Activated CD8-positive, alpha-beta T cell treated with anti-CD3 and anti-CD28 coated beads for 36 hours (primary cell): ENCODE measurements at regions not wholly inside any gene's neighbourhood (a gene's known extent, or its start where the extent isn't known, plus 50 kb on each side); places are given as distances from the start of the nearest gene placed in this dataset.

Experiments
- ATAC-seq: fragments of 200-7000 bp; cut with Tn5 transposase; one replicate; pipeline ENCODE4 v1.10.0; 2021; ENCODE audit warnings: mild to moderate bottlenecking, moderate library complexity
- CTCF ChIA-PET: fragments of 350-600 bp; sonication (Branson Sonifier 250); formaldehyde crosslinking; loops from one replicate; lab custom pipeline; 2021; ENCODE audit warnings: antibody characterized with exemption; lab: Charles Lee
- POLR2A ChIA-PET: fragments of 350-600 bp; sonication (Branson Sonifier 250); formaldehyde crosslinking; loops from one replicate; lab custom pipeline; 2021; ENCODE audit warnings: antibody characterized with exemption; lab: Charles Lee
- DNase-seq: peaks from one replicate; pipeline ENCODE4 v3.0.0-alpha.2; 2020
- H3K27ac Mint-ChIP-seq: one replicate; pipeline ENCODE4 v1.8.0; 2021; ENCODE audit warnings: mild to moderate bottlenecking, mixed read lengths
- H3K27me3 Mint-ChIP-seq: one replicate; pipeline ENCODE4 v1.8.0; 2021; ENCODE audit warnings: mixed read lengths
- H3K36me3 Mint-ChIP-seq: one replicate; pipeline ENCODE4 v1.8.0; 2021; ENCODE audit warnings: low read depth, mixed read lengths
- H3K4me1 Mint-ChIP-seq: one replicate; pipeline ENCODE4 v1.8.0; 2021; ENCODE audit warnings: low read depth, mixed read lengths
- H3K4me3 Mint-ChIP-seq: one replicate; pipeline ENCODE4 v1.8.0; 2021; ENCODE audit warnings: mild to moderate bottlenecking, moderate library complexity, mixed read lengths
- H3K9me3 Mint-ChIP-seq: one replicate; pipeline ENCODE4 v1.8.0; 2021; ENCODE audit warnings: mixed read lengths
- intact Hi-C: fragments of 100-400 bp; cut with micrococcal nuclease; formaldehyde crosslinking; loops from one replicate; pipeline ENCODE4 v1.10.0; 2022
- TF ChIP-seq, protein P1 (sequence below): fragments of 200-600 bp; IDR thresholded peaks from one replicate; pipeline ENCODE4 v1.8.0; 2022; ENCODE audit warnings: antibody characterized with exemption, mild to moderate bottlenecking

DNA sequence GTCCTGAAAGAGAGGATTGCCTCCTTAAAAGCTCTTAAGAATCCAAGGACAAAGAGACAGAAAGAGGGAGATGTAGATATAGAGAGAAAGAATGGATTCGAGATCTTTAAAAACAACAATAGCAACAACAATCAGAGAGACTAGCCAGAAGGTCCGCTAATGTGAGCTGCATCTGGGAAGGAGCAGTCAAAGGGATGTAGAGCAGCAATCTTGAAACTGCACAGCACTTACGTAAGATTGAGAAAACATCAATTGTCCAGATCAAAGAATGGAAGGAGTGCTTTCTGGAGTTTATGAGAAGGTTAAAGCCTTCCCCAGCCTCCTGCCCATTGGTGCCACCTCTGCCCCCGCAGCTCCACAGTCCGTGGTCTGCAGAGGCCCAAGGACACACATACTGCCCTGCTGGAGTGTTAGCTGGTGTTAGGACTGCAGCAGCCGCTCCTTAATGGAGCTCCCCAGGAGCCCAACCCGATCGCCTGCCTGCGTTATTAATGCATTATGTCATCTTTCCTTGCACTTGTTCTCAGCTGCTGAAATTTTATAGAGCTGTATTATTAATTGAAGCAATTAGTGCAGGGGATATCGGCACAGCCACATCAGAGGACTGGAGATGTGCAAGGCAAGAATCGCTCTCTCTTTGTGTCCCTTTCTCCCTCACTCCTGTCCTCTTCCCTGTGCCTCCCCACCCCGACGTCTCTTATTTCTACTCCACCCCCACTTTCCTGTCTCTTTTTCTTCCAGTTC lies 73.0 kb upstream of the CALM2 start:
- Mint-ChIP-seq H3K36me3 (no peaks in the 10 kb centered on the region), H3K4me1 (no peaks in the 10 kb centered on the region)
- POLR2A ChIA-PET: no interaction called here

DNA sequence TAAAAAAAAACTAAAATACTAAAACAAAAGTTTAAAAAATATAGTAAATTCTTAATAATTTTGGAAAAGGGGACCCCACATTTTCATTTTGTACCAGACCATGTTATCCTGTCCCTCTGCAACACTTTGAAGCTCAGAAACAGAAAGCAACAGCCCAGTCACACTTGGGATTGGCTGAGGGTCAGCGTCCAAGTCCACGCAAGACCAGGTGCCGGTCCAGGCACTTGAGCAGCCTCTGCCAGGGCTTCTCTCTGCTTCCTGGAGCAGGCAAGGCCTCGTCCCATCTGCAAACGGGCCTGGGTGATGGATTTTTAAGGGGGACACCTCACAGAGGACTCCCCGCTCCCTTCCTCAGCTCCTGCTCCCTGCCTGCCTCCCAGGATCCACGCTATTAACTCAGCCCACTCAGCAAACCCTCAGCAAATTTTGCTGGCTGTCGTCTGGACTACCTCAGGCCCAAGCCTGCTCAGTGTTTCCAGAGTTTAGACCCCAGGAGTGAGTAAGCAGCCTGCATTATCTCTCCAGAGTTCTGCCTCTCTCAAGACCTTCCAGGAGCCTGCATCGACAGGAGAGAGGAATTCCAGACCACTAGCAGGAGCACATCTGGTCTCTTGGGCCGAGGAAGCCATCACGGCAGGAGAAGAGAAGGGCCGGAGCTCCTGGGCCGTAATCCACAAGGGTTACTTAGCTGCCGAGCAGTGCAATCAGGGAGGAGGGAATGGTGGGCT lies 67.4 kb upstream of the CALM2 start:
- no peaks in the 10 kb centered on the region for H3K4me1 Mint-ChIP-seq
- ATAC-seq: no peak
- intact Hi-C loops: no loop called here
- no peak overlapping the region for H3K27ac Mint-ChIP-seq
- POLR2A ChIA-PET: interaction anchor here (1.4 kb wide), 1 partner anchor 11 kb away, joined by 5 read pairs; no protein-coding TSS in a partner anchor
- peaks cover 5% of the 10 kb centered on the region for H3K27me3 Mint-ChIP-seq
- CTCF ChIA-PET: no interaction called here
- H3K36me3 Mint-ChIP-seq: no peaks in the 10 kb centered on the region
- no peak overlapping the region for H3K4me3 Mint-ChIP-seq
- DNase-seq: no peak
- H3K9me3 Mint-ChIP-seq: no peaks in the 10 kb centered on the region
- TF ChIP-seq, protein P1, sequence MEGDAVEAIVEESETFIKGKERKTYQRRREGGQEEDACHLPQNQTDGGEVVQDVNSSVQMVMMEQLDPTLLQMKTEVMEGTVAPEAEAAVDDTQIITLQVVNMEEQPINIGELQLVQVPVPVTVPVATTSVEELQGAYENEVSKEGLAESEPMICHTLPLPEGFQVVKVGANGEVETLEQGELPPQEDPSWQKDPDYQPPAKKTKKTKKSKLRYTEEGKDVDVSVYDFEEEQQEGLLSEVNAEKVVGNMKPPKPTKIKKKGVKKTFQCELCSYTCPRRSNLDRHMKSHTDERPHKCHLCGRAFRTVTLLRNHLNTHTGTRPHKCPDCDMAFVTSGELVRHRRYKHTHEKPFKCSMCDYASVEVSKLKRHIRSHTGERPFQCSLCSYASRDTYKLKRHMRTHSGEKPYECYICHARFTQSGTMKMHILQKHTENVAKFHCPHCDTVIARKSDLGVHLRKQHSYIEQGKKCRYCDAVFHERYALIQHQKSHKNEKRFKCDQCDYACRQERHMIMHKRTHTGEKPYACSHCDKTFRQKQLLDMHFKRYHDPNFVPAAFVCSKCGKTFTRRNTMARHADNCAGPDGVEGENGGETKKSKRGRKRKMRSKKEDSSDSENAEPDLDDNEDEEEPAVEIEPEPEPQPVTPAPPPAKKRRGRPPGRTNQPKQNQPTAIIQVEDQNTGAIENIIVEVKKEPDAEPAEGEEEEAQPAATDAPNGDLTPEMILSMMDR: no peak

More for the DNA sequence above, 73.0 kb upstream of the CALM2 start:
- DNase-seq: no peak
- H3K27ac Mint-ChIP-seq: no peak overlapping the region
- H3K4me3 Mint-ChIP-seq: no peak overlapping the region
- peaks cover 4% of the 10 kb centered on the region for H3K27me3 Mint-ChIP-seq
- no peak for ATAC-seq
- CTCF ChIA-PET: no interaction called here
- intact Hi-C loops: no loop called here
- TF ChIP-seq, protein P1: no peak
- H3K9me3 Mint-ChIP-seq: no peaks in the 10 kb centered on the region

DNA sequence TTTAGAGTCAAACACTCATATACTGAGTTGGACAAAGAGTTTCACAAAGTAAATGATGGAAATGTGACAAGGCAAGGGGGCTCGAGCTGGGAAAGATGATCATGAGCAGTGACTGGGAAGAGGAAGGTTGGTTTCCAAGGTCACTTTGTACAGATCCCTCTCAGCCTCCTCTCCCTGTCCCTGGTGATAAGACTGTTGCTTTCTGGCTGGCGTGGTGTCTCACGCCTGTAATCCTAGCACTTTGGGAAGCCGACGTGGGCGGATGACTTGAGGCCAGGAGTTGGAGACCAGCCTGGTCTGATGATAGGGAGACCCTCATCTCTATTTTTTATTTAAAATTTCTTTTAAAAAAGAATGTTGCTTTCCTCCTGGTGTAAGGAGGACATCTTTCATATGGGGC lies 65.4 kb upstream of the CALM2 start:
- Mint-ChIP-seq H3K9me3 (no peaks in the 10 kb centered on the region), H3K4me3 (no peak overlapping the region), H3K27me3 (peaks cover 5% of the 10 kb centered on the region), H3K4me1 (no peaks in the 10 kb centered on the region), H3K27ac (no peak overlapping the region), H3K36me3 (no peaks in the 10 kb centered on the region)
- CTCF ChIA-PET: no interaction called here
- DNase-seq (no peak), ATAC-seq (no peak)
- TF ChIP-seq, protein P1: no peak
- intact Hi-C loops: no loop called here
- POLR2A ChIA-PET: no interaction called here

DNA sequence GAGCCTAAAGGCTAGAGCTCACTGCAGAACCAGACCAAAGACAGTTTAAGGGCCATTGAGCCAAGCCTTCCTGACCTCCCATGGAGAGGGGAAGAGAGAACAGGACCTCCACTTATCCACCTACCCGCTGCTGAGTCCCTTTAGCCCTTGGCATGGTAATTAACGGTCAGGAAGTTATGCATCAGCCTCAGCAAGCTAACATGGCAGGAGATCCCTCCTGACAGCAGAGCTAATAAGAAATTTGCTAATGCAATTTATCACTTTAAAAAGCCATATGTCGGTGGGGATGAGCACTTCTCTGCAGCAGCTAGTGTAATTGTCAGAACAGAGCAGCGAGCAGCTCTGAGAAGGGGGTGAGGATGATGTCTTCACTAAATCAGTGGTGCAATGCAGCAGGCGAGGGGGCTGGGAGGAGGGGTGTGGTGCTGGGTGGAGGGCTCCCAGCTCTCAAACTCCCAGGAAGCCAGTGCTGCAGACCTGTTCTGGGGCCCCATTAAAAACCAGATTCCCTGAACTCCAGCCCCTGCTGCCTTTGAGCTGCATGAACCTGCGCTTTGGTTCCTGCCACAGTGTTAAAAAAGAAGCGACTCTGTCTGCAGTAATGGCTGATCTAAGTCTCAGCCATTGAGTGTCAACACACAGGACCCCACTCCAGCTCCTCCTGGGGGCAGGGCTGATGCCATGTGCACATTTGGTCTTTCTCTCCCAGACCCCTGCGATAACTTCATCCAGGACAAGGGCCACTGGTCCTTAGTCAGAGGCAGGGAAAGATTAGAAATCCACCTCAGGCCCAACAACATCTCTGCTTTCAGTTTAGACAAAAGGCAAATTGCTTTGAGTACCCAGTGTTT lies 63.0 kb upstream of the CALM2 start:
- Mint-ChIP-seq H3K4me1 (no peaks in the 10 kb centered on the region), H3K36me3 (no peaks in the 10 kb centered on the region), H3K9me3 (no peaks in the 10 kb centered on the region), H3K27ac (no peak overlapping the region), H3K27me3 (peaks cover 2% of the 10 kb centered on the region), H3K4me3 (no peak overlapping the region)
- TF ChIP-seq, protein P1: no peak
- CTCF ChIA-PET: interaction anchor here (1.6 kb wide), 1 partner anchor 32 kb away, joined by 6 read pairs; no protein-coding TSS in a partner anchor
- ATAC-seq (no peak), DNase-seq (no peak)
- intact Hi-C loops: no loop called here
- POLR2A ChIA-PET: no interaction called here
